ENCODE measurements at regions not wholly inside any gene's neighbourhood (a gene's known extent, or its start where the extent isn't known, plus 50 kb on each side); places are given as distances from the start of the nearest gene placed in this dataset.
A peak's percentile ranks its signal among the peaks of the same experiment; 100 is the strongest.

DNA sequence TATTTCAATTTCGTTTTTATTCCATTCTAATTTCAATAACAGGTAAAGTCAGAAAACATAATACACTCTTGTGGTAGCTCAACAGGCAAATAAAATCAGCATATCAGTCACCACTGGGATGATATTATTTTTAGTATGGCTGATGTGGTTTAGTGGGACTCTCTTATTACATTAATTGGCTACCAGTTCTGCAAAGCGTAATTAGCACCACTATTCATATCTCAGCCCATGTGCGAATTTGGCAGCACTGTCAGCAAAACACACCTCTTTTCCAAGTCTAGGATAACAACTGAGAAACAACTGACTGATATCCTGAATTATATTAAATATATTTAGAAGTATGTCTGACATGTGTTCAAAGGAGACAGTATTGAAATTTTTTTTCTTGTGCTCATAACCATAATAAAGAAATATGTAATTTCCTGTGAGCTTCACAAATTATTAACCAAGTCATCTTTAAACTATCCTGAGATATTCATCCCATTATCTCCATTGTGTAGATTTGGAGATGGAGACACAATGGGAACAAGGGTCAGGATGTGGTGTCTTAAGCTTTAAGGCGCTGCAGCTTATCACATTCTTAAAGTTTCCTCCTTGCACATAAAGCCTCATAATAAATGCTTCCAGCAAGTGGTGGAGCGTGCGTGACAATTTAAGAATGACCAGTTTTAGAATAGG is 212.4 kb downstream of the TLE1 start:
- no peak for ATAC-seq (replicated peaks in 6 of 8)
- in situ Hi-C loops (cut with MboI; ENCODE audit: low pct_unique_long_range_greater_than_20kb in 2 of 9, low sequenced_read_pairs in 9 of 9, unreplicated experiment in 9 of 9): no loop called here
- H3K4me3 ChIP-seq: no peak overlapping the region
- 78 to 98% (median 88%) methylated on average over 2 to 6 of the region's 6 CpGs for WGBS, 10 experiments
- no peak overlapping the region for H3K27ac ChIP-seq
- H3K4me1 ChIP-seq (replicated peaks in 1 of 2): no peaks in the 10 kb centered on the region

DNA sequence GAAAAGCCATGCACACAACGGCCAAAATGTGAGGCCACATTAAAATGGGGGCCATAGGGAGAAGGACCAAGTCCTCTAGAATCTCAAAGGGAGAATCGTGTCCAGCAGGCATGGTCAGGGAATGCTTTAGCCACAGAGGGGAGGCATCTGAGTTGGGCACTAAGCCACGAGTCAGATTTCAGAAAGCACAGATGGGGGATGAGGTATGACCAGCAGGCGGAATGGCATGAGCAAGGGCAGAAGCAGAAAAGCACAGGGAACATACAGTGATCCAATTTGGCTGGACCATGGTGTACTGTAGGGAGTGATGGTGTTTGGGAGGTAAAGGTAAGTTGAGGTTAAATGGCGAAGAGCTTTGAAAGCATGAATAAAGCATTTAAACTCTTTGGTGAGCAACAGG is 214.6 kb downstream of the TLE1 start:
- in situ Hi-C loops (cut with MboI; ENCODE audit: low pct_unique_long_range_greater_than_20kb in 2 of 9, low sequenced_read_pairs in 9 of 9, unreplicated experiment in 9 of 9): no loop called here
- H3K27ac ChIP-seq: no peak overlapping the region
- no peaks in the 10 kb centered on the region for H3K4me1 ChIP-seq (replicated peaks in 1 of 2)
- WGBS, 10 experiments: 26 to 100% (median 84%) methylated on average over 1 to 5 of the region's 5 CpGs; no CpG with 5 or more reads in 1 of the 10 experiments
- no peak overlapping the region for H3K4me3 ChIP-seq
- ATAC-seq (replicated peaks in 6 of 8): no peak

DNA sequence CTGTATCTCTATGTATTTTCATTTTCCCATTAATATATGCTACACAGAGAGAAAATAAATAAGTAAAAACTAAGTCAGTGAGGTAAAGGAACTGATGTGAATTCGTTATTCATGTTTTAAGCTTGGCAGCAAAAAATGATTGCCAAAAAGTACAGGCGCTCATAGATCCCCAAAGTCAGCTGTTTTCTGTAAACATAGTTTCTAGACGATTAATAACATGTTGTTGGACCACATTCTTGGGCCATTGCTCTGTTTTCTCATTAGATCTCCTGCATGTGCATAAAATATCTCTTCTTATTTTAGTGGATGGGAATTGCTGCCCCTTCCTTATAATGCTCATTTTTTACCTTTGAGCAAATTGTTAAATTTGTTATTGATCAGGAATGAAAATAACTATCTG is 215.2 kb downstream of the TLE1 start:
- 0 to 100% (median 84%) methylated on average over 1 to 3 of the region's 3 CpGs; no CpG with 5 or more reads in 1 of the 10 experiments for WGBS, 10 experiments
- Histone ChIP-seq H3K27ac (no peak overlapping the region), H3K4me3 (no peak overlapping the region), H3K4me1 (replicated peaks in 1 of 2) (no peaks in the 10 kb centered on the region)
- no peak for ATAC-seq (replicated peaks in 6 of 8)
- in situ Hi-C loops (cut with MboI; ENCODE audit: low pct_unique_long_range_greater_than_20kb in 2 of 9, low sequenced_read_pairs in 9 of 9, unreplicated experiment in 9 of 9): no loop called here

DNA sequence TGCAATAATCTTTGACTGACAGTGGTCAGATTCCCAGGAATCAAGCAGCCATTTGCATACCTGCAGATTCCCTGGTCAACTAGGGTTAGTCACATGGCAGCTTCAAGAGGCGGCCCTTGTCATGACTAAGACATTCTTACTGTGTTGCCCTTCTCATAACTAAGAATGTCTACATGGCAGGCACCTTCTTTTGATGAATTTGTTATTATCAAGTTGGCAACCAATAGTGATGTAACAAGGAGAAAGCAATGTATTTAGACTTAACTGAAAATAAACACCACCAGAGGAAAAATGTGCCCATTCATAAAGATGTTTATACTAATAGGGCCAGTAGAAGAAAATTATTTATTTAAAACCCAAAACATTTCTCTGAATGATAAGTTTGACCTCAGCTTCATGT is 215.6 kb downstream of the TLE1 start:
- no peak for ATAC-seq (replicated peaks in 6 of 8)
- no peaks in the 10 kb centered on the region for H3K4me1 ChIP-seq (replicated peaks in 1 of 2)
- in situ Hi-C loops (cut with MboI; ENCODE audit: low pct_unique_long_range_greater_than_20kb in 2 of 9, low sequenced_read_pairs in 9 of 9, unreplicated experiment in 9 of 9): no loop called here
- no peak overlapping the region for H3K4me3 ChIP-seq
- H3K27ac ChIP-seq: no peak overlapping the region
- 50 to 100% (median 92%) methylated on average over 1 of the region's 1 CpG; no CpG with 5 or more reads in 4 of the 10 experiments for WGBS, 10 experiments

DNA sequence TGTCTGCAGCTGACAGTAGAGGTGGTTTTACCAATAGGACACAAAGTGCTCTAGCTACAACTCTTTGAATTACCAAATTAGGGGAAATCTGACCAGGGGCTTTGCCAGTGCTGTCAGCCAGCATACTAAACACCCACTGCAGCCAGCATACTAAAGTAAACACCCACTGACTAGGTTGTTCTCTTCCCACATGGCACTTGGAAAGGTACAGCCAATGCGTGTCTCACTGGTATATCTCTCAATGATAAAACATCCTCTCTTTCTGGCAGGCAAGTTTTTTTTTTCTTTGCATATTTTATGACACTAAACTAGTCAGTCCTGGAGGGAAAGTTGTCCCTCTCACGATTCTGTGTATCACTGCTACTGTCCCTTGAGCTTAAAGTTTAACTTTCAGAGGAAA is 216.1 kb downstream of the TLE1 start:
- 43 to 100% (median 70%) methylated on average over 1 to 2 of the region's 2 CpGs; no CpG with 5 or more reads in 2 of the 10 experiments for WGBS, 10 experiments
- in situ Hi-C loops (cut with MboI; ENCODE audit: low pct_unique_long_range_greater_than_20kb in 2 of 9, low sequenced_read_pairs in 9 of 9, unreplicated experiment in 9 of 9): no loop called here
- H3K4me3 ChIP-seq: no peak overlapping the region
- ATAC-seq (replicated peaks in 6 of 8): no peak
- no peak overlapping the region for H3K27ac ChIP-seq
- H3K4me1 ChIP-seq (replicated peaks in 1 of 2): no peaks in the 10 kb centered on the region

DNA sequence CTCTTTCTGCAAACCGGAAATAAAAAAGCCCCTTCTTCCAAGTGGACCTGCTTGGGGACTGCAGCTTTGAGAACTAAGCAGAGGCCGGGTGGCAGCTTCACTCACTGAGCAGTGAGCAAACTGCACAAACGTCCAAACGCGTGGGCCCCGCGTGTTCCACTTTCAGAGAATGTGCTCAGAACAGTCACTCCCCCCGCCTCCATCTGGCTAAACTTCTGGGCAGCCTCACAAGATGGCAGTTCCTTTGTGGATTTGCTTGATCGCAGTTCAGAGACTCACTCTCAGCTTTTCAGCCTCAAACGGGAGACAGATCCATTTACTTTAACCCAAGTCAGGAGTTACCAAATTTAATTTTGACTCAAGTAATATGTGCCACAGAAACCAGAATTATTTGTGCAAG is 216.6 kb downstream of the TLE1 start:
- no peak for ATAC-seq (replicated peaks in 6 of 8)
- no peak overlapping the region for H3K27ac ChIP-seq
- no peak overlapping the region for H3K4me3 ChIP-seq
- in situ Hi-C loops (cut with MboI; ENCODE audit: low pct_unique_long_range_greater_than_20kb in 2 of 9, low sequenced_read_pairs in 9 of 9, unreplicated experiment in 9 of 9): no loop called here
- no peaks in the 10 kb centered on the region for H3K4me1 ChIP-seq (replicated peaks in 1 of 2)
- 18 to 93% (median 86%) methylated on average over 1 to 9 of the region's 10 CpGs; no CpG with 5 or more reads in 2 of the 10 experiments for WGBS, 10 experiments

DNA sequence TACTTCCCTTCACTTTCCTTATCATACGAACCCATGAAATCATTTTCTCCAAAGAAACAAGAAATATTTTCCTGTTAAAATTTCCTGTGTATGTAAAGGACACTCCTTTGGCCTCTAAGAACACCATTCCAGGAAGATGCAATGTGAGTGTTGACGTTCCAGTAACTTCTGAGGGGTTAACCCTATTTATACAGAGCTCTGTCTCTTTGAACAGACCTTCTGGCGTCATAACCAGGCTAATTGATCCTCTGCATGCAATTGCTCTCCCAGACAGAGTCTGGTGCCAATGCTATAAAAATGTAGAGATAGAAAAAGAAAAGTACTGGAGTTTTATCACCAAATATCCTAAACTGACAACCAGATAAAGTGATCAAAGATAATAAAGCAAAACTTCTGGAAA is 218.5 kb downstream of the TLE1 start:
- in situ Hi-C loops (cut with MboI; ENCODE audit: low pct_unique_long_range_greater_than_20kb in 2 of 9, low sequenced_read_pairs in 9 of 9, unreplicated experiment in 9 of 9): no loop called here
- WGBS, 10 experiments: 0 to 100% (median 83%) methylated on average over 1 to 3 of the region's 3 CpGs; no CpG with 5 or more reads in 1 of the 10 experiments

DNA sequence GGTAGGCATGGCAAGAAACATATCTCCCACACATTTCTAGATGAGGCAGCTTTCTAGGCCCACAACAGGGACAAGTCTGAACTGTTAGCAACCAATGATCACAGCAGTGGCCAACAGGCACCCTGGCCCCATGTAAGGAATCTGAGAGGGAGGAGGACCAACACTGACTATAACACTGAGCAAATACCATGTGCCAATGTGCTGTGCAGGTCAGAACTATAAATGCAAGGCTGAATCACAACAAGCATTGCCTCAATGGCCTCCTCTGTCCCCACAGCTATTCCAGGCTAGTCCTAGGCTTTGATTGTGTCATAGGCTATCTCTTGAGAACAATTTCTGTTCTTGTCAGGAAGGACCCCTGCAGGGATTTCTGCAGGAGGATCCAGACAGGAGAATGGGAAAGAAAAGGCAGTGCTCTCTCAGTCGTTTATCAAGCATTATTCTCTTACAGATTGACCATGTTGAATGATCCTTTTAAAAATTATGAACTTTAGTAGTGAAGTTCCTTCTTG is 221.2 kb downstream of the TLE1 start:
- ATAC-seq (replicated peaks in 6 of 8): no peak
- no peak overlapping the region for H3K27ac ChIP-seq
- H3K4me1 ChIP-seq (replicated peaks in 1 of 2): no peaks in the 10 kb centered on the region
- WGBS, 10 experiments: 0 to 73% (median 17%) methylated on average over 1 of the region's 1 CpG; no CpG with 5 or more reads in 2 of the 10 experiments
- no peak overlapping the region for H3K4me3 ChIP-seq
- in situ Hi-C loops (cut with MboI; ENCODE audit: low pct_unique_long_range_greater_than_20kb in 2 of 9, low sequenced_read_pairs in 9 of 9, unreplicated experiment in 9 of 9): no loop called here

More for the DNA sequence above, 218.5 kb downstream of the TLE1 start:
- Histone ChIP-seq H3K4me1 (replicated peaks in 1 of 2) (no peaks in the 10 kb centered on the region), H3K27ac (no peak overlapping the region), H3K4me3 (no peak overlapping the region)
- ATAC-seq (replicated peaks in 6 of 8): no peak

DNA sequence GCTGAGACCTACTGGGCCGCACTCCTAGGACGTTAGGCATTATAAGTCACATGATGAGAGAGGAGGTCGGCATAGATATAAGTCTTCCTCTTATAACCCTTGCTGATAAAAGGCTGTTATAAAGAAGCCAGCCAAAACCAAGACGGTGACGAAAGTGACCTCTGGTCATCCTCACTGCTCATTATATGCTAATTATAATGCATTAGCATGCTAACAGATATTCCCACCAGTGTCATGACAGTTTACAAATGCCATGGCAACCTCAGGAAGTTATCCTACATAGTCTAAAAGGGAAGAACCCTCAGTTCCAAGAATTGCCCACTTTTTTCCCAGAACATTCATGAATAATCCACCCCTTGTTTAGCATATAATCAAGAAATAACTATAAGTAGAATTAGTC is 222.4 kb downstream of the TLE1 start:
- Histone ChIP-seq H3K4me1 (replicated peaks in 1 of 2) (no peaks in the 10 kb centered on the region), H3K27ac (no peak overlapping the region), H3K4me3 (no peak overlapping the region)
- in situ Hi-C loops (cut with MboI; ENCODE audit: low pct_unique_long_range_greater_than_20kb in 2 of 9, low sequenced_read_pairs in 9 of 9, unreplicated experiment in 9 of 9): no loop called here
- 57 to 86% (median 76%) methylated on average over 2 to 5 of the region's 5 CpGs; no CpG with 5 or more reads in 3 of the 10 experiments for WGBS, 10 experiments
- peak in 1 of 8 experiments; percentile 43 for ATAC-seq (replicated peaks in 6 of 8)

DNA sequence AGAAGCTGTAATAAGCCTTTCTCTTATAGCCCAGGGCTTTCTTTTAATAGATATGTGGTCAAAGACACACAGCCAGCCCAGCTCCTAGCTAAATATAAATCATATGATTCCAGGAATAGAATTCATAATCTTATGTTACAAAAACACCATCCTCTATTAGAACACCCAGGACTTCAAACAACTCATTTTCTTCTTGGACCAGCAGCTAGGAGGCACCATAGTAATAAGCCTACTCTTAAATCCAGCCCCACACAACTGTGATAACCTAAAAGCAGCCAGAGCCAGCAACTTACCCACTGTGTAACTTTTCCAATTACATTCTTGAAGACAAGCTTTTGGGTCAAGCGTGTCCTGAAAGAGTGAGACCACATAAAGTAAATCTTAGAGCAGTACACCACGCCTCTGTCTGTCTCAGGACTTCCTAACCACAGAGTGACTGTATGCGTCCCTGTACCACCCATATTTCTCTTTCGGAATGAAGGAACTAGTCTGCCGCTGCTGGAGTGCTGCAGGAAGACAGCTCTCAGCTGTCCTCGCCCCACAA is 223.8 kb downstream of the TLE1 start:
- in situ Hi-C loops (cut with MboI; ENCODE audit: low pct_unique_long_range_greater_than_20kb in 2 of 9, low sequenced_read_pairs in 9 of 9, unreplicated experiment in 9 of 9): no loop called here
- peak in 1 of 8 experiments; percentile 18 for ATAC-seq (replicated peaks in 6 of 8)
- 65 to 100% (median 93%) methylated on average over 2 to 5 of the region's 6 CpGs; no CpG with 5 or more reads in 3 of the 10 experiments for WGBS, 10 experiments
- H3K4me1 ChIP-seq (replicated peaks in 1 of 2): no peaks in the 10 kb centered on the region
- H3K27ac ChIP-seq: no peak overlapping the region
- no peak overlapping the region for H3K4me3 ChIP-seq

DNA sequence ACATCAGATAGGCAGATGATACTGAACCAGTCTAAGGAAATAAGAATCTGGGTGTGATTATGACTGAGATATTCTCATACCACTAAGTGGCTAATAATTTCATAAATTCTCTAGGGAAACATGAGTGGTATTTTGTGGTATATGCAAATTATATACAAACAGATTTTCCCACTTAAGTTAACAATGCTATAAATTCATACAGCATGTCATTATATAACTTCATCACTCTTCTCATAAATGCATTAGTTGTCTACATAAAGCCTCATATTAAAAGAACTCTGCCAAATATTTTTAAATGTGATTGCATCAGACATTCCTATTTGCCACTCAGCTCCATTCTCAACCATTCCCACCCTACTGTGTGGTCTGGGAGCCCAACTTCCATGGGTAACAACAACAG is 226.5 kb downstream of the TLE1 start:
- in situ Hi-C loops (cut with MboI; ENCODE audit: low pct_unique_long_range_greater_than_20kb in 2 of 9, low sequenced_read_pairs in 9 of 9, unreplicated experiment in 9 of 9): no loop called here

DNA sequence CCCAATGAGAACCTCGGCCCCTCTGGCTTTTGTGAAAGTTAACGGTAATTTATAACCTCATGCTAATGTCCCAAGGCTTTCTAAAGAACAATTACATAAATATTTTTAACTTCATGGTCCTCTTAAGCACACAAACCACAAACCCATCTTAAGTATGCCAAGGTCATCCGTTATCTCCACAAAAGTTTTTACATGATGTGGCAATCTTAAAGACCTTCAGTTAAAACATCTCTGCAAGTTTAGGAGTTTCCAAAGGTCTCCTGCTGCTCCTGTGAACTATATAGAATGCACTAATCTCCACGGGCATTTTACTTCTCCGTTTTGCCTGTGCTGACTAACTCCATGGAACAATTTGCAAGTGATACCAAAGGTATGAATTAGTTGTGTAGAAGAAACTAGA is 228.2 kb downstream of the TLE1 start:
- in situ Hi-C loops (cut with MboI; ENCODE audit: low pct_unique_long_range_greater_than_20kb in 2 of 9, low sequenced_read_pairs in 9 of 9, unreplicated experiment in 9 of 9): no loop called here
- ATAC-seq (replicated peaks in 6 of 8): no peak
- Histone ChIP-seq H3K4me3 (no peak overlapping the region), H3K4me1 (replicated peaks in 1 of 2) (peaks cover 4% of the 10 kb centered on the region in 2 donors), H3K27ac (no peak overlapping the region)
- WGBS, 10 experiments: 0 to 88% (median 60%) methylated on average over 2 to 5 of the region's 5 CpGs; no CpG with 5 or more reads in 2 of the 10 experiments

More for the DNA sequence above, 226.5 kb downstream of the TLE1 start:
- ATAC-seq (replicated peaks in 6 of 8): no peak
- Histone ChIP-seq H3K4me3 (no peak overlapping the region), H3K4me1 (replicated peaks in 1 of 2) (no peaks in the 10 kb centered on the region), H3K27ac (no peak overlapping the region)

DNA sequence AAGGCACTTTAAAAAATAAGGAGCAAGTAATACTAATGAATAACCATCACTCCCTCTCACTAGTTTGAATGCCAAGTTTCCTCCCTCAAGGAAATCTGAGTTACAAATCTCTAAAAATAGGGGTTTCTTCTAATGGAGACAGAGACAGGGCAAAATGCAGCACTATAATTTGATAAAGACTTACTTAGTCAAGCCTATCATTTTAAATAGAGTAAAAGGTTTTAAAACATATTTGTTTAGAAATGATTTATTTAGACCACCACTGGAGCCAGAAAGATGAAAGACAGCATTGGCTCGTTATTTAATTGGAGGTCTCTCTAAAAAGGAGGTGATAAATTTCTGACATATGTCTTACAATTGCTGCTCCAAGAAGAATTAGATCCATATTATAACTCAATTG is 228.7 kb downstream of the TLE1 start:
- H3K4me3 ChIP-seq: no peak overlapping the region
- no peak overlapping the region for H3K27ac ChIP-seq
- whole genome bisulfite sequencing, 10 experiments: 0 to 86% (median 63%) methylated on average over 1 of the region's 1 CpG; no CpG with 5 or more reads in 1 of the 10 experiments
- in situ Hi-C loops (cut with MboI; ENCODE audit: low pct_unique_long_range_greater_than_20kb in 2 of 9, low sequenced_read_pairs in 9 of 9, unreplicated experiment in 9 of 9): no loop called here
- no peak for ATAC-seq (replicated peaks in 6 of 8)
- H3K4me1 ChIP-seq (replicated peaks in 1 of 2): peaks cover 6 to 9% of the 10 kb centered on the region in 2 donors

DNA sequence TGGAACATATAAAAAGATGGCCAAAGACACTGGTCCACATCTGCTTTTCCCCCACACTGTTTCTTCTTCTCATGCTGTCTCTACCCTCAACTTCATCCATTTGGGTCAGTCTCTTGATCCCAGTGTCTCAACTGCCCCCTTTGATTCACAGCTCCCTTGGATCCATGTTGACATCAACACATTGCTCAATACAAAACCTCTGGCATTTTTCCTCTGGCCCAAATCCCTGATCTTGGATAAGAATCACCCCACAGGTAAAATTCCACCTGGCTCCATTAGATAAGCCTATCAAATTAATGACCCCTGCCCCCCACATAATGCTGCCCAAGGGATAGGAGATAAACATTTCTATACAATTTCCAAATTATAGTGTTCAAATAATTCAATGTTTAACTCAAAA is 229.8 kb downstream of the TLE1 start:
- in situ Hi-C loops (cut with MboI; ENCODE audit: low pct_unique_long_range_greater_than_20kb in 2 of 9, low sequenced_read_pairs in 9 of 9, unreplicated experiment in 9 of 9): no loop called here
- Histone ChIP-seq H3K4me3 (no peak overlapping the region), H3K4me1 (replicated peaks in 1 of 2) (peaks cover 8 to 12% of the 10 kb centered on the region in 2 donors), H3K27ac (no peak overlapping the region)
- no peak for ATAC-seq (replicated peaks in 6 of 8)
